Epithelial cell of proximal tubule (primary cell): ENCODE measurements at regions not wholly inside any gene's neighbourhood (a gene's known extent, or its start where the extent isn't known, plus 50 kb on each side); places are given as distances from the start of the nearest gene placed in this dataset.

ENCODE experiments used
- DNase-seq: peaks from one replicate; pipeline ENCODE4 v3.0.0-alpha.2; 2011; ENCODE audit warnings: low read depth
- H3K4me3 ChIP-seq: 2 replicates; pipeline ENCODE4 v1.5.1; 2011; ENCODE audit warnings: low read depth, mild to moderate bottlenecking, low read length
- CTCF ChIP-seq: conservative IDR thresholded peaks from 2 replicates; pipeline ENCODE4 v1.5.1; 2012; ENCODE audit warnings: low read depth, mild to moderate bottlenecking, low read length

DNA sequence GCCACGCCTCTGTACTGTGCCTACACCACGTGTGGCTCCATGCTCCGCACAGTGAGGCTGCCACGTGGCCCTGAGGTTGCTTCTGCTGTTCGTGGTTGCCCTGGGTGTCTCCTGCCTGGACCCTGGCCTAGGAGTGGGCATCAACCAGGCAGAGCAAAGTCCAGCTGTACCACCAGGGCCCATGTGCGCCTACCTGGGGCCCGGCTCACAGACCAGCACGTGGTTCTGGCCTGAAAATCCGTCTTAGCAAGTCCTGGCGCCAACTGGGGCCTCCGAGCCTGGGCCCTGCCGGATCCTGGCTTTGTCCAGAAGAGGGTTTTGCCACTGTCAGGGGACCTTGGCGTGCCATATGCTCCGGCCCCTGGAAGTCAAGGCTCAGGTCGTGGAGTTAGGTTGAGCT, 107.1 kb upstream of the TTC34 start:
- DNase-seq: no peak
- no peak overlapping the region for H3K4me3 ChIP-seq
- no peak for TF ChIP-seq CTCF

DNA sequence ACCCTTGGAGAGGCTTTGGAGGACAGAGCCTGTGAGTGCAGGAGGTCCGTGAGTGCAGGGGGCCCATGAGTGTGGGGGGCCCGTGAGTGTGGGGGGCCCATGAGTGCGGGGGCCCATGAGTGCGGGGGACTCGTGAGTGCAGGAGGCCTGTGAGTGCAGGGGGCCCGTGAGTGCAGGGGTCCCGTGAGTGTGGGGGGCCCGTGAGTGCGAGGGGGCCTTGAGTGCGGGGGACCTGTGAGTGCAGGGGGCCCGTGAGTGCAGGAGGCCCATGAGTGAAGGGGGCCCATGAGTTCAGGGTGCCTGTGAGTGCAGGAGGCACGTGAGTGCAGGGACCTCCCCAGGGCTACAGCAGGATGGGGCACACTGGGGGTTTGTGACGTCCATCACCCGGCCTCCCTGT, 108.3 kb upstream of the TTC34 start:
- no peak for DNase-seq
- no peak overlapping the region for H3K4me3 ChIP-seq
- TF ChIP-seq CTCF: no peak

- no peak for TF ChIP-seq CTCF
- DNase-seq: no peak
- H3K4me3 ChIP-seq: no peak overlapping the region
These were observed 108.7 kb upstream of the TTC34 start for GRCh38 chr1:2910211-2910610.

GRCh38 chr1:2911421-2912178, 109.7 kb upstream of the ACTRT2 start:
- H3K4me3 ChIP-seq: no peak overlapping the region
- DNase-seq: no peak
- no peak for TF ChIP-seq CTCF

DNA sequence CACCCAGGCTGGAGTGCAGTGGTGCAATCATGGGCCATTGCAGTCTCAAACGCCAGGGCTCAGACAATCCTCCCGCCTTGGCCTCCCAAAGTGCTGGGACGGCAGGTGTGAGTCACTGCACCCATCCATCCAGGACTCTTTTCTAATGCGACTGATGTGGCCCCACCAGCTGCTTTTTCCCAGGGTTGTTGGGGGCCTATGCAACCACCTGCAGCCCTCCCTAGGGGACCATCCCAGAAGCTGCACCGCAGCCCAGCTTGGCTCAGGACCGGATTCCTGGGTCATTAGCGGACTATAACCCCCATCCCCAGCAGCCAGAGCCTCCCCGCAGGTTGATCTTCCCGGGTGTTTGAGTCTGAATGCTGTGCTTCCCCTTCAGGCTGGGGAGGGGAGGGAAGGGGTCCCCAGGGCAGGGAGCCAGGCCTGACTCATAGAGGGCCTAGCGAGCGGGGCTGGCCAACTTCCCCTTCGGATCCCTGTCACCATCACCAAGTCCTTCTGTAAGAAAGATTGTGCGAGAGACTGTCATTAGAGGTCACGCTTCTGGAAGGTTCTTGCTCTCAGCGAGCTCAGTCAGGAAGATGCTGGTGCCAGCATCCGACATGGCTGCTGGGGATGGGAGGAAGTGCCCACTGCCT, 108.7 kb upstream of the ACTRT2 start:
- no peak overlapping the region for H3K4me3 ChIP-seq
- TF ChIP-seq CTCF: no peak
- DNase-seq: no peak

DNA sequence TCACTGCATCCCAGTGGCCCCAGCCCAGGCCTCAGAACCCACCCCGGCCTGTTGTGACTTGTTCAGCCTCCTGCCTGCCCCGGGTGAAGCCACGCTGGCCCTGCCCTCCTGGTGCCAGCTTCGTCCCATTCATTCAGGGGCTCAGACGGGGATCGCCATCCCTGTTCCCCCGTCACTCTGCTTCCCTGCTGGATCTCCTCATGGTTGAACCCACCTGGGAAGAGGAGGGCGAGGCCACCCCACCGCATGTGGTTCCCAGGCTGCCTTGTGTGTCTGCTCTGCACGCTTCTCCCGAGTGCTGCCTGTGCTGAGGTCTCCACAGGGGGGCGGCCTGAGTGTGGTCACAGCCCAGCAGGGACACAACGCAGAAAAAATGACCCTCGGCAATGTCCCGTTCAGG, 108.2 kb upstream of the ACTRT2 start:
- TF ChIP-seq CTCF: no peak
- no peak for DNase-seq
- no peak overlapping the region for H3K4me3 ChIP-seq

- no peak overlapping the region for H3K4me3 ChIP-seq
- no peak for DNase-seq
- no peak for TF ChIP-seq CTCF
These were observed 106.6 kb upstream of the ACTRT2 start for GRCh38 chr1:2914702-2915101.
